CD4-positive, alpha-beta T cell treated with Interleukin-6 at 100 ng/mL for 8 hours (primary cell): ENCODE measurements at regions not wholly inside any gene's neighbourhood (a gene's known extent, or its start where the extent isn't known, plus 50 kb on each side); places are given as distances from the start of the nearest gene placed in this dataset.

ENCODE experiments used
- DNase-seq: peaks from one replicate; pipeline ENCODE4 v3.0.0-alpha.2; 2020; ENCODE audit warnings: mixed read lengths, low spot score

- no peak for DNase-seq
Observed at GRCh38 chr1:204736836-204737235, 51.3 kb upstream of the LRRN2 start.

- DNase-seq: no peak
Observed at GRCh38 chr1:204738506-204738905, 53.0 kb upstream of the LRRN2 start.

GRCh38 chr1:204740354-204740753 lies 54.8 kb upstream of the LRRN2 start:
- no peak for DNase-seq

GRCh38 chr1:204741440-204741839 lies 55.9 kb upstream of the LRRN2 start:
- no peak for DNase-seq

DNA sequence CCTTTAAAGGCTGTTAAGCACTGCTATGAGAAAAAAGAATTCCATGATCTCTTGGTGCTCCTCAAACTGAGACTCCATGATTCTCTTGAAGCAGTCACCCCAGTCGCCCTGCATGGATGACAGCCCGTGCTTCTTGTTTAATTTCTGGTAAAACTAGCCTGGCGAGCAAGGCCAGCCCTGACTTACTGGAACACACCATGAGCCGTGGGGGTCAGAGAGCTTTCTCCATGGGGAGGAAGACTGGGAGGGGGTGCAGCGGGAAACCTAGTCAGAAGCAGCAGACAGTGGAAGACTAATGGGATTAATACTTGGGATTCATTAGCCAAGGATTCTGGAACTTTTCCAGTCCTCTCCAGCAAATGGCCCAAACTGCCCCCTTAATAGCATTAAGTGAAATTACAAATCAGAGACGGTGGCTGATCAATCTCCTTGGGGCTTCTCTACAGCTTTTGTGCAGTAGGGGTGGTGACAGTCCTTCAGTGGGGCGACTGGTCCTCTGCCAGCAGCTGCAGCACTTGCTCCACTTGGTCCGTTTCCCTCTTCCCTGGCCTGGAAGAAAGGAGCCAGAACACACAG lies 57.2 kb upstream of the LRRN2 start:
- no peak for DNase-seq

GRCh38 chr1:204744107-204744779 lies 58.7 kb upstream of the LRRN2 start:
- no peak for DNase-seq

DNA sequence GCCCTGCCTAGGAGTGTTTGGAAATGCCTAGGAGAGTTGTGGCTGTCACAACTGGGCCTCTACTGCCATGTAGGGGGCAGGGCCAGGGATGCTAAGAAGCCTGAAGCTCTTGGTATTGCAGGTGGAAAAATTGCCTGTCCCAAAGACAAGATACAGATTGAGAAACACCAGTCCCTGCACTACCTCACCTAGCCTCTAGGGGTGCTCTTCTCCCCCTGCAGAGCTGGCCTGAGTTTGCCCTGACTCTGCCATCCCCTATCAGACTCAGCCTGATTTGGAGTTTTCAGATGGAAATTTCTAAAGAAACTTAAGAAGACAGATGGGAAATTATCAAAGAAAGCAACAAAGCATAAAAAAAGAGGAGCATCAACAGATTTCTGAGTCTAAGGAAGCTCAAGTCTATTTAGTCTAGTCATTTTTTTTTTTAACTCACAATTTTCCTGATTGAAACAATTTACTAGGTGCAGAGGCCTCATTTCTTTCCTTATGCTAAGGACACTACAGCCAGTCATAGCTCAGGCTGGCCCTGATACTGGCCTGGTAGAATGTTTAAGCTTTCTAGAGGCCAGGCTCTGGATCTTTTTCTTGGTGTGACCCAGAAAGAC lies 61.4 kb upstream of the LRRN2 start:
- DNase-seq: peak; percentile 40

GRCh38 chr1:204751480-204751879 lies 65.9 kb upstream of the LRRN2 start:
- DNase-seq: no peak

DNA sequence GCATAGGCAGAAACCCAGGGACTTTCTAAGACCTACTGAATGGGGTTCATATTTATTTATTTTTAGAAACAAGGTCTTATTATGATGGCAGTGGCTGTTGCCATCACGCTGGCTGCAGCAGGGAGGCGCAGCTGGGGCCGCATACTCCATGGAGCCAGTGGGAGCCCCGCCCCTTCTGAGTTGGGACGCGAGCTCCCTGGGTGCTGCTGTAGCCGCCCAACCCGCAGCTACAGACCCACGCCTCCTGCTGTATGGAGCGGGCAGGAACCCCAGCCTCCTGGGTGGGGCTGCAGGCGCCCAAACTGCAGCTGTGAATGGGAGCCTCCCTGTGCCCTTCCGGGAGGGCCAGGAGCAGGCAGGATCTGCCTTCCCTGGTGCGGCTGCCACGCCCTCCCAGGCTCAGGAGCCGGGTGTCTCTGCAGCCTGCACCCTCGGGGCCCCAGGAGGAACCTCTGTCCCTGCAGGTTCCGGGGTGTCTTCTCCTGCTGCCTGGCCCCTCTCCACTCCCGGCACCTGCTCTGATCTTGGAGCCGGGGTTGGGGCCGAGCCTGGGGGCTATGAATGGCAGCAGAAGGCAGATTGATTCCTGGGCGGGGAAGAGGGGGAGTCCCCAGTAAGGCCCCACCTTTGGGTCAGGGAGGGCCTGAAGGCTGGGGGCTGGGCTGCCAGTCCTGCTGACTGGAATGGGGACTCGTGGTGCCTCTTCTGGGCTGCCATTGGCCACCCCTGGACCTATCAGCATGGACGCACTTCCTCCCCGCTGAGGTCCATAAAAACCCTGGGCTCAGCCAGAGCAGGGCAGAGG lies 66.5 kb upstream of the LRRN2 start:
- no peak for DNase-seq

GRCh38 chr1:204752688-204753040 lies 67.1 kb upstream of the LRRN2 start:
- DNase-seq: no peak

DNA sequence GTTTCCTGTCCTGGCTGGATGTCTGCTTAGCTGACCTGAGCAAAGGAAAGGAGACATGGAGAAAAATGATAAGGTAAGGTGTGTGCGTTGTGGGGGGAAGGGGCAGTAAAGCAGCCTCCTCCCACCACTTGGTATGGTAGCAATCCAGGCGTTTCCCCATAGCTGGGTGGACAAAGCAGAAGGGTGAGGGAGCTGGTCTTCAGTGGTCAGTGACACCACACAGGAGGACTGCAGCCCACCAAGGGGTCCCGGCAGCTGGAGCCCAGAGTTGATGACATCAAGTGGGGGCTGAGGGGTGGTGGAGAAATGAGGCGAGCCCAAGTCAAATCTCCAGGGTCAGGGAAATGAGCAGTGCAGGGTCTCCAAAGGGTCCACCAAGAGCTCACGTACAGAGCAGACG lies 69.3 kb upstream of the LRRN2 start:
- DNase-seq: no peak

DNA sequence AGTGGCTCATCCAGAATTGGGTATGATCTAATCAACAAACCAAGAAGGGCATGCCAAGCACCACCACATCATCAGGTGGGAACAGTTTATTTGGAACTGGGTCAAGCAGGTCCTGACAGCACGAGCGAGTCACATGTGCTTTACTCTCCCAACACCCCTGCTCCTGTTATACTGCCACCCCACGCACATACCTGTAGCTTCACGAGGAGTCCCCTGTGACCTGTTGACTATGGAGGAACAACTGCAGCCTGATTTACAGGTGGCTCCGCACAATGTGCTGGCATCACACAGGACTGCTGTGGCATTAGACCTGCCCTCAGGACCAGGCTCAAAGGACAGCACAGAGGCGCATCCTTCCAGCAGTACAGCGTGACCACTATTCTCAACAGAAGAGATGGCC lies 70.8 kb upstream of the LRRN2 start:
- DNase-seq: no peak

DNA sequence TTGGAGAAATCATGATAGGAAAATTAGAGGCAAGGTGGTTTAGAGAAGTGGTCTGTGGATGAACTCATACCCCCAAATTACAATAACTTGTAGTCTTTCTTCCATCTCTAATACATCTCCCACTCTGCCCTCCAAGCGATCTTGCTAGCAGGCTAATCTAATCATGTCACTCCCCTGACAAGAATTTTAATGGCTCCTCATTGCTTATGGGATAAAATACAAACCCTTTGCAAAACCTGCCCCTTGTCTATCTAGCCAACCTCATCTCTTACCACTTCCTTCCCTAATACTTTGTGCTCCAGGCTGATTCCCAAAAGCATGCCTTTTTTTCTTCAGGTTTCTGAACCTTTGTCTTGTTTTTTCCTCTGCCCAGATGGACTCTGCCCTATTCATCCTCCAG lies 71.3 kb upstream of the LRRN2 start:
- DNase-seq: no peak

DNA sequence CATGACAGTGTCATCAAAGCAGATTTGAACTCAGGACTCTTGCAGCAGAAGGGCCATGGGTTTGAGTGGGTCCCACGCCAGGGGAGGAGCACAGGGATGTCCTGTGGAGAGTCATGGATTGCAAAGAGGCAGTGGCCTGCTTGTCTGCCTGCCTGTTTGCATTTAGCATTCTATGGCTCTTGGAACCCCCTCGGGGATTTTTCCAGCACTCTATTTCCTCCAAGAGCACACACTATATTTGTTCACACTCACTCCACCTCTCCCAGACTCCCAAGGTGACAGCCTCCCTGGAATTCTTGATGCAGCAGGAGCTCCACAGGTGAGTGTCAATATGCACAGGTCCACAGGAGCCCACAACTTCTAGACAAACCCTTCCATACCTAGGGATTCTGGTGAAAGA lies 73.1 kb upstream of the LRRN2 start:
- no peak for DNase-seq

DNA sequence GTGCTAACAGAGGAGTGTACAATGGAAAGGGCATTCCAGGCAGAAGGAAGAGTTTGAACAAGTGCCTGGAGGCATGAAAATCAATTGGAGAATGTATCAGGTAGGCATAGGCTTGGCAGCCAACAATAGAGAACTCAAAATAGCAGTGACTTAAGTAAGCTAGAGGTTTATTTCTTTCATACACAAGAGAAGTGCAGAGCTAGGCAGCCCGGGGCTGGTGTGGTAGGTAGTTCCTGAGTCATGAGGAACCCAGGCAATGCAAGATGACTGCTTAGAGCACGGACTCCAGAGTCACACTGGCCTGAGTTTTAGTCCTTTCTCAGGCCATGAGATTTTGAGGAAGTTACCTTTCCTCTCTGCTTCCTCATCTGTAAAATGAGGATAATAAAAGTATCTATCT lies 74.8 kb upstream of the LRRN2 start:
- DNase-seq: no peak

GRCh38 chr1:204760757-204761156 lies 75.2 kb upstream of the LRRN2 start:
- DNase-seq: no peak

DNA sequence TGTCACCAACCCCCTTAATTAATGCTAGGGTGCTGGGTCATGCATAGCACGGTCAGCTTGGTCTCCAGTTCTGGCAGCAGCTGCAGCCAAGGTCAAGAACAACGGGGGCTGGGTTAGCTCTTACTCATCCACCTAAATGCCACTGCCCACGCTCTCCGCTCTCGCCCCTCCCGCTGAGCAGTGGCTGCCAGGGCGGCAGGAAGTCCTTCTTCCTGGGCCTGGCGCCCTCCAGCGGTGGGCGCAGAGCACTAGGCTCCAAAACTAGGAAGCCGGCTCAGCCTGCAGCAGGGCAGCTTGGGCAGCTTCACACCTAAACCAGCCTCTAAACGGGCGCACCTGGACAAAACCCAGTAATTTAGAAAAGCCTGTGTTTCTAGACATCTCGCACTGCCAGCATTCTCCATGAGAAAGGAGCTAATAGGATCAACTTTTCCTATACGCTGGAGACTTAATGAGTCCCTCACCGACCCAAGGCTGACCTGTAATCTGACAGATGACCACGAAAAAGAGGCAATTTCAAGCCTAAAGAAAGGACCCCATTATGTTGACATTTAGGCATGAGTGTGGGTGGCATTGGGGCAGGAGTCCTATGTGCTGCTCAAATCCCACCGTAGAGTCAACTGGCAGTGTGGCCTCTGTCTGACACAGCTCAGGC lies 78.4 kb upstream of the LRRN2 start:
- peak; percentile 53 for DNase-seq

- DNase-seq: no peak
Observed at GRCh38 chr1:204769997-204770396, 84.5 kb upstream of the LRRN2 start.

GRCh38 chr1:204771358-204771757 lies 85.8 kb upstream of the LRRN2 start:
- no peak for DNase-seq

- DNase-seq: no peak
Observed at GRCh38 chr1:204773246-204773645, 87.7 kb upstream of the LRRN2 start.

- no peak for DNase-seq
Observed at GRCh38 chr1:204775546-204775945, 90.0 kb upstream of the LRRN2 start.

DNA sequence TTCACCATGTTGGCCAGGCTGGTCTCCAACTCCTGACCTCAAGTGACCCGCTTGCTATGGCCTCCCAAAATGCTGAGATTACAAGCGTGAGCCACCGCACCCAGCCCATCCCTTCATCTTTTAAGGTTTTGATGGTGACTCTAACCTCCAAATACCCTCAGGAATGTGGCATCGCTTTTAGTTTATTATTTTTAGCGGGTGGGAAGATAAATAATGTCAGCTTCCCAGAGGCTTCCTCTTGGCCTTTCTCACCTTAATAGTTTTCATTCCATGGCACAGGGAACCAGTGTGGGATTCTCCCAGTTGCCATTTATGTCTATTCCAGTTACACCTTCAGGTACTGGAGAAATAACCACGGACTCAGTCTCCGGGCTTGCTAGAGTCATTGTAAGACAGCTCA lies 92.1 kb upstream of the LRRN2 start:
- DNase-seq: no peak

- no peak for DNase-seq
Observed at GRCh38 chr1:204780630-204781029, 90.0 kb upstream of the NFASC start.
